Urinary bladder (tissue), 3 donors: ENCODE measurements at regions not wholly inside any gene's neighbourhood (a gene's known extent, or its start where the extent isn't known, plus 50 kb on each side); places are given as distances from the start of the nearest gene placed in this dataset.

Experiments used
- DNase-seq: peaks from one replicate; pipeline ENCODE4 v3.0.0-alpha.2; 2015; ENCODE audit errors: extremely low spot score
- H3K27ac ChIP-seq: one replicate; pipeline ENCODE4 v1.5.1; 2013; ENCODE audit warnings: low read depth, mild to moderate bottlenecking, moderate library complexity
- H3K36me3 ChIP-seq: one replicate; pipeline ENCODE4 v1.6.1; 2013; ENCODE audit warnings: mild to moderate bottlenecking, moderate library complexity; ENCODE audit not compliant: insufficient read depth
- H3K4me1 ChIP-seq: one replicate; pipeline ENCODE4 v1.6.1; 2013; ENCODE audit warnings: mild to moderate bottlenecking, moderate library complexity; ENCODE audit not compliant: insufficient read depth
- H3K4me3 ChIP-seq: one replicate; pipeline ENCODE4 v1.5.1; 2013; ENCODE audit warnings: low read depth, low read length
- WGBS: extraction: QIAGEN DNeasy Blood & Tissue Kit; methylation state at CpG from one replicate; pipeline ENCODE4 v1.1.7; 2013; 5-methylcytosine and 5-hydroxymethylcytosine counted together
- donor health status: healthy with polysubstance abuse.
- donor health status: healthy.

- Histone ChIP-seq H3K4me3 (no peak overlapping the region), H3K27ac (no peak overlapping the region), H3K4me1 (no peaks in the 10 kb centered on the region), H3K36me3 (no peaks in the 10 kb centered on the region)
- DNase-seq = no peak
- WGBS = 74% methylated on average over 5 of the region's 5 CpGs
Measured at GRCh38 chr2:117692001-117692763, 122.3 kb upstream of the DDX18 start.

- no peak for DNase-seq
- Histone ChIP-seq H3K4me3 (no peak overlapping the region), H3K4me1 (no peaks in the 10 kb centered on the region), H3K27ac (no peak overlapping the region), H3K36me3 (no peaks in the 10 kb centered on the region)
- 35% methylated on average over 4 of the region's 4 CpGs for WGBS
Measured at GRCh38 chr2:117693154-117693553, 121.3 kb upstream of the DDX18 start.

DNA sequence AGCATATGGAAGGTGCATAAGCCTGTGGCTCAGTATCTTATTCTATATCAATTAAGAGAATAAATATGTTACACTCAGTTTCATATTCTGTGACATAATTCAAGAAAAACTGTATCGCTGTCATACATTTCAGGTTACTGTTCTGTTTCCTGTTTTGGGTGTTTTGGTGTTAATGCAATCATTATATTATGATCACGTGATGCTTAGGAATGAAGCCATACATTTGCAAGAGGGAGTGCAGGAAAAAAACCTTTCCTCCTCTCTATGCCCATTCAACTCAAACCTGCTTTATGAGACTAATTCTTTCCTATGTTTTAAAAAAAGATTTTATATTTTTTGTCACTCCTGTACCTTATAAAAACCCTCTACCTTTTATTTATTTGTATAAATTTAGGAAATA, 120.8 kb upstream of the DDX18 start:
- no peak for DNase-seq
- WGBS = 84% methylated on average over 2 of the region's 2 CpGs
- H3K4me1 ChIP-seq = no peaks in the 10 kb centered on the region
- H3K4me3 ChIP-seq = no peak overlapping the region
- H3K27ac ChIP-seq = no peak overlapping the region
- H3K36me3 ChIP-seq = no peaks in the 10 kb centered on the region

GRCh38 chr2:117698287-117698686, 116.2 kb upstream of the DDX18 start:
- WGBS = 73% methylated on average over 4 of the region's 4 CpGs
- no peaks in the 10 kb centered on the region for H3K4me1 ChIP-seq
- no peak overlapping the region for H3K27ac ChIP-seq
- H3K36me3 ChIP-seq = no peaks in the 10 kb centered on the region
- DNase-seq = no peak
- H3K4me3 ChIP-seq = no peak overlapping the region

DNA sequence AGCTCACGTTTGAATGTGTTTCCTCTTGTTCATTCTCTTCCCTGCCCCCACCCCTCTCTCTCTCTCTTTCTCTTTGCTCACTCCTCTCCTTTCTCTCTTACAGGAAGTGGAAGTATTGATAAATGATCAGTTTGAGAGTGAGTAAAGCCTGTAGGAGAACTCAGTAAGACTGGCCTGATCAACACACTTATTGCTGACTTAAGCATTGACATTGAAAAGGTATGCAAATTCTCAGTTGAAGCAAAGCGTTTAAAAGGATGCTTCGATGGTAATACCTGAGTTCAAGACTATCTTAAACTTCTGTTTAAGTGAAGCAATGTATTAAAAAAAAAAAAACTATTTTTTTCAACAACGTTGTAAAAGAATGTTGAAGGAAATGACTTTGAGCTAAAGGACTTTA, 115.7 kb upstream of the DDX18 start:
- H3K27ac ChIP-seq = no peak overlapping the region
- DNase-seq = no peak
- 68% methylated on average over 4 of the region's 4 CpGs for WGBS

GRCh38 chr2:117700471-117700870, 114.0 kb upstream of the DDX18 start:
- 19% methylated on average over 2 of the region's 2 CpGs for WGBS
- Histone ChIP-seq H3K4me3 (no peak overlapping the region), H3K27ac (no peak overlapping the region), H3K4me1 (no peaks in the 10 kb centered on the region), H3K36me3 (no peaks in the 10 kb centered on the region)
- no peak for DNase-seq

More for the DNA sequence above, 115.7 kb upstream of the DDX18 start:
- Histone ChIP-seq H3K36me3 (no peaks in the 10 kb centered on the region), H3K4me1 (no peaks in the 10 kb centered on the region), H3K4me3 (no peak overlapping the region)

DNA sequence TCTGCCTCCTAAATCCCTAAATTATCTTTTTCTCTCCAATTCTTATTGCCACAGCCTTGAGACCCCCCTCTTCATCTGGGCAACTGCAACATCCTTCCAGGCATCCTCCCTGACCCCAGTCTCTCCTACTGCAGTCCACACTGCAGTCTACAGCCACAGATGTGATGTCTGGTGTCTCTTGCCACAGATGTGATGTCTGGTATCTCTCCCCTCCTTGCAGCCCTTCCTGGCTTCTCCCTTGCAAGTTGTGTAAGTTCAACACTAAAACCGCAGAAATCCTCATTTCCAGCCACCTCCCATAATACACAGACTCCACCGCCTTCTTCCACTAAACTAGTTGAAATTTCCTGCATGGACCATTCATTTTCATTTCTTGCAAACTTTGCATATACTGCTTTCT, 113.1 kb upstream of the DDX18 start:
- no peak for DNase-seq
- H3K4me1 ChIP-seq = no peaks in the 10 kb centered on the region
- WGBS = 89% methylated on average over 2 of the region's 2 CpGs

DNA sequence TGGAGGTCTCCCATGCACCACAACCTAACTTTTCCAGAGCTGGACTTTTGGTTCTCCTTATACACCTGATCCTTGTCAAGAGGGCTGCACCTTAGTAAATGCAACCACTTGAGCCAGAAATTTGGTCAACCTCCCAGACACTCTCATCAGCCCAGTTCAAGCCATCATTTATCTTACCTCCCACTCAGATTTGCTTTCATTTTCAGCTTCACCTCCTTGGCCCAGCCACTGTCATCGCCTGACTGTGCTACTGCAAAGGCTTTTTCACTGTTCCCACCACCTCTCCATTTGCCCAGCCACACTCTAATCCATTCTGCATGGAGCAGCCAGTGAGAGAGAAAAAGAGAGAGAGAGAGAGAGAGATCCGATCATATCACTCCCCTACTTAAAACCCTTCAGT, 112.4 kb upstream of the DDX18 start:
- H3K36me3 ChIP-seq = no peaks in the 10 kb centered on the region
- H3K27ac ChIP-seq = no peak overlapping the region
- H3K4me3 ChIP-seq = no peak overlapping the region
- DNase-seq = no peak
- no peaks in the 10 kb centered on the region for H3K4me1 ChIP-seq
- 85% methylated on average over 2 of the region's 2 CpGs for WGBS

More for the DNA sequence above, 113.1 kb upstream of the DDX18 start:
- Histone ChIP-seq H3K36me3 (no peaks in the 10 kb centered on the region), H3K27ac (no peak overlapping the region), H3K4me3 (no peak overlapping the region)

DNA sequence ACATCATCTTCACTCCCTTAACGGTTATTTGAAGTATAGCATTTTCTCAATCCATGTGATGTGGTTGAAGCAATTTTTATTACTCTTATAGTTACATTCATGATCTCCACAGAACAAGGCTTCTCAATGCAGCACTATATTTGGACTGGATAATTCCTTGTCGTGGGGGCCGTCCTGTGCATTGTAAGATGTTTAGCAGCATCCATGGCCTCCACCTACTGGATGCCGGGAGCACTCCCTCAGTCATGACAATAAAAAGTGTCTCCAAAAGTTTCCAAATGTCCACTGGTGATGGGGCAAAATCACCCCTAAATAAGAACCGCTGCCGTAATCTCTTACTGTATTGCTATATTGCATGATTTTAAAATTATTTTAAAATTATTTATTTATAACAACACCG, 110.6 kb upstream of the DDX18 start:
- 65% methylated on average over 7 of the region's 7 CpGs for WGBS

GRCh38 chr2:117704818-117705217, 109.7 kb upstream of the DDX18 start:
- no peak for DNase-seq
- WGBS = 71% methylated on average over 3 of the region's 3 CpGs
- Histone ChIP-seq H3K36me3 (no peaks in the 10 kb centered on the region), H3K4me3 (no peak overlapping the region), H3K27ac (no peak overlapping the region), H3K4me1 (no peaks in the 10 kb centered on the region)

More for the DNA sequence above, 110.6 kb upstream of the DDX18 start:
- H3K36me3 ChIP-seq = no peaks in the 10 kb centered on the region
- H3K4me3 ChIP-seq = no peak overlapping the region
- DNase-seq = no peak
- no peaks in the 10 kb centered on the region for H3K4me1 ChIP-seq
- no peak overlapping the region for H3K27ac ChIP-seq

DNA sequence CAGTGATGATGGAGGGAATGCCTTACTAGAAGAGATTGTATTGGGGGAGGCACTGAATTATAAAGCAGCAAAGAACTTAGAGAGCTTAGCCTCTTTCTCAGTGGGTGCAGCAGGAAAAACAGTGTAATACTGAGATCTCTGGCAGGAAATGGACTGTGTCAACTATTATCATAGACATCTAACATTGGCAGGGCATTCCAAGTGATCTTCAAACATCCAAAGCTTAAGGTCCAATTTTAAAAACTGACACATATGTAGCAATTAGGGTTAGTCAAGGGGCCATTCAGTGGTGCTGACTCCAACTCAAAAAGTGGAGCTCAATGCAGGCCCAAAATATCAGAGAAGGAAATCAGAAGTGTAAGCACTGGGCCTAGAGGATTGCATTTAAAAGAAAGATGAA, 106.6 kb upstream of the DDX18 start:
- no peak for DNase-seq
- no peak overlapping the region for H3K27ac ChIP-seq
- H3K4me1 ChIP-seq = no peaks in the 10 kb centered on the region
- H3K4me3 ChIP-seq = no peak overlapping the region
- H3K36me3 ChIP-seq = no peaks in the 10 kb centered on the region

DNA sequence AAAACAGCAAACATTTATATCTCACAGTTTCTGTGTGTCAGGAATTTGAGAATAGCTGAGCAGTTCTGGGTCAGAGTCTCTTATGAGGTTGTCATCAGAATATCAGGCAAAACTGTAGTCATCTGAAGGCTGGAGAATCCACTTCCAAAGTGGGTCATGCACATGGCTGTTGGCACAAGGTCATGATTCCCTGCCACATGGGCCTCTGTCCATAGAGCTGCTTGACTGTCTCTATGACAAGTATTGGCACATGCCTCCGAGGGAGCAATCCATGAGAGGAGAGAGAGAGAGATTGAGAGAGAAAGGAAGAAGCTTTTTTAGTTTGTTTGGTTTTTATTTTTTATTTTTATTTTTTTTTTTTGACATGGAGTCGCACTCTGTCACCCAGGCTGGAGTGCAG, 101.8 kb upstream of the DDX18 start:
- no peak overlapping the region for H3K4me3 ChIP-seq
- WGBS = 90% methylated on average over 2 of the region's 2 CpGs
- no peak overlapping the region for H3K27ac ChIP-seq
- DNase-seq = no peak
- H3K36me3 ChIP-seq = no peaks in the 10 kb centered on the region
- H3K4me1 ChIP-seq = no peaks in the 10 kb centered on the region

- Histone ChIP-seq H3K27ac (no peak overlapping the region), H3K4me1 (no peaks in the 10 kb centered on the region), H3K36me3 (no peaks in the 10 kb centered on the region), H3K4me3 (no peak overlapping the region)
- no peak for DNase-seq
- WGBS = 17% methylated on average over 6 of the region's 6 CpGs
Measured at GRCh38 chr2:117714110-117714509, 100.4 kb upstream of the DDX18 start.

- no peak for DNase-seq
- Histone ChIP-seq H3K4me1 (no peaks in the 10 kb centered on the region), H3K36me3 (no peaks in the 10 kb centered on the region), H3K27ac (no peak overlapping the region), H3K4me3 (no peak overlapping the region)
- WGBS = 80% methylated on average over 7 of the region's 7 CpGs
Measured at GRCh38 chr2:117714745-117715417, 99.6 kb upstream of the DDX18 start.
